Gastroesophageal sphincter (tissue), 3 donors: ENCODE measurements at regions not wholly inside any gene's neighbourhood (a gene's known extent, or its start where the extent isn't known, plus 50 kb on each side); places are given as distances from the start of the nearest gene placed in this dataset.

Source experiments
- POLR2AphosphoS5 ChIP-seq: sonication (generic); formaldehyde crosslinking; IDR thresholded peaks from one replicate; pipeline ENCODE4 v1.6.1; 2017; ENCODE audit warnings: antibody characterized with exemption
- TF ChIP-seq, protein P1 (sequence below), 4 experiments: fragments of 200-600 bp in 2 of 4; fragments of 450-650 bp in 2 of 4; sonication (generic) in 1 of 4; IDR thresholded peaks; one replicate each; pipeline ENCODE4 v1.5.1; 2017 to 2019; ENCODE audit warnings: antibody characterized with exemption in 4 of 4, mild to moderate bottlenecking in 2 of 4, moderate library complexity in 2 of 4

DNA sequence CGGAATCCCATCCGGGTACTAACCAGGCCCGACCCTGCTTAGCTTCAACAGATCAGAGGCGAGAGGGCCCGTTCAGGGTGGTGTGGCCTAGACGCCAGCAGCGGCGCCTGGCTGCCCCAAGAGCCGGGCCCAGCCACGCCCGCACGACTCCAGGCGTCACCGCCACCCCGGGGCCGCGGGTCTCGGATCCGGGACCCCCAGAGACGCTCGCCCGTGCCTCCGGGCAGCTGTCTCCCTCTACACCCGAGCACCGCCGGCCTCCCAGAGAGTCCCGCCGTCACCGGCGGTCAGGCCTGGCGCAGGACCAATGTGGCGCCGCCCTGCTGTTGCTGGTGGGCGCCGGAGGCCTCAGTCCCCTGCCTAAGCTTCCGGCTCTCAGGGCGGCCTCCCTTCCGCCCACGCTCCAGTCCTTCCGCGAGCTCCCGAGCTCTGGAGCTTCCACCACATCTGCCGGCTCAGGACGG, 441.2 kb upstream of the DEFB115 start:
- no peak for TF ChIP-seq POLR2AphosphoS5
- TF ChIP-seq, protein P1, sequence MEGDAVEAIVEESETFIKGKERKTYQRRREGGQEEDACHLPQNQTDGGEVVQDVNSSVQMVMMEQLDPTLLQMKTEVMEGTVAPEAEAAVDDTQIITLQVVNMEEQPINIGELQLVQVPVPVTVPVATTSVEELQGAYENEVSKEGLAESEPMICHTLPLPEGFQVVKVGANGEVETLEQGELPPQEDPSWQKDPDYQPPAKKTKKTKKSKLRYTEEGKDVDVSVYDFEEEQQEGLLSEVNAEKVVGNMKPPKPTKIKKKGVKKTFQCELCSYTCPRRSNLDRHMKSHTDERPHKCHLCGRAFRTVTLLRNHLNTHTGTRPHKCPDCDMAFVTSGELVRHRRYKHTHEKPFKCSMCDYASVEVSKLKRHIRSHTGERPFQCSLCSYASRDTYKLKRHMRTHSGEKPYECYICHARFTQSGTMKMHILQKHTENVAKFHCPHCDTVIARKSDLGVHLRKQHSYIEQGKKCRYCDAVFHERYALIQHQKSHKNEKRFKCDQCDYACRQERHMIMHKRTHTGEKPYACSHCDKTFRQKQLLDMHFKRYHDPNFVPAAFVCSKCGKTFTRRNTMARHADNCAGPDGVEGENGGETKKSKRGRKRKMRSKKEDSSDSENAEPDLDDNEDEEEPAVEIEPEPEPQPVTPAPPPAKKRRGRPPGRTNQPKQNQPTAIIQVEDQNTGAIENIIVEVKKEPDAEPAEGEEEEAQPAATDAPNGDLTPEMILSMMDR (IDR thresholded peaks at IDR 0.05): no peak
